ENCODE measurements at regions not wholly inside any gene's neighbourhood (a gene's known extent, or its start where the extent isn't known, plus 50 kb on each side); places are given as distances from the start of the nearest gene placed in this dataset.

DNA sequence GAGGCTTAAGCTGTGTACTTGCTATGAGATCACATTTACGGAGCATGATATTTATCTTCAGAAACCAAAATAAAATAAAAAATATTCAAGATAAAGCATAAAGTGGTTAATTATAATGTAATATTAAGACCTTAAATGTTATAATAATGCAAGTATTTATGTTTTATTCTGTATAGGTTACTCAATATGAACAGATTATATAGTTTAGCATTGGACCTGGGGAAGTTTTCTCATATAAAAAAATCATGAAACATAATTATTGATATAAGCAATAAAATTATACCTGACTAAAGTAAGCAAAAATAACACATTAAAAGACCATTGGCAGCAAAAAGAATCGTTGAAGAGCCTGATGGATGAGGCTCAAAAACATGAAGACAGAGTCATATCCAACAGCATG is 516.2 kb downstream of the SLC16A7 start:
- Histone ChIP-seq H3K9me3 (ENCODE audit: insufficient read depth, low read length) (no peaks in the 10 kb centered on the region), H3K4me2 (ENCODE audit: low read depth, low read length, poor library complexity, severe bottlenecking) (no peak overlapping the region)

GRCh38 chr12:60112763-60113162 is 516.9 kb downstream of the SLC16A7 start:
- no peaks in the 10 kb centered on the region for H4K20me1 ChIP-seq (ENCODE audit: low read depth, low read length)
- no peak overlapping the region for H3K9ac ChIP-seq (ENCODE audit: low read length)
- H2AFZ ChIP-seq (ENCODE audit: low read depth, low read length, severe bottlenecking), result no peak overlapping the region
- no peaks in the 10 kb centered on the region for H3K79me2 ChIP-seq (ENCODE audit: insufficient read depth, low read length)
- no peak overlapping the region for H3K4me2 ChIP-seq (ENCODE audit: low read depth, low read length, poor library complexity, severe bottlenecking)
- no peaks in the 10 kb centered on the region for H3K9me3 ChIP-seq (ENCODE audit: insufficient read depth, low read length)
- TF ChIP-seq, protein P1, sequence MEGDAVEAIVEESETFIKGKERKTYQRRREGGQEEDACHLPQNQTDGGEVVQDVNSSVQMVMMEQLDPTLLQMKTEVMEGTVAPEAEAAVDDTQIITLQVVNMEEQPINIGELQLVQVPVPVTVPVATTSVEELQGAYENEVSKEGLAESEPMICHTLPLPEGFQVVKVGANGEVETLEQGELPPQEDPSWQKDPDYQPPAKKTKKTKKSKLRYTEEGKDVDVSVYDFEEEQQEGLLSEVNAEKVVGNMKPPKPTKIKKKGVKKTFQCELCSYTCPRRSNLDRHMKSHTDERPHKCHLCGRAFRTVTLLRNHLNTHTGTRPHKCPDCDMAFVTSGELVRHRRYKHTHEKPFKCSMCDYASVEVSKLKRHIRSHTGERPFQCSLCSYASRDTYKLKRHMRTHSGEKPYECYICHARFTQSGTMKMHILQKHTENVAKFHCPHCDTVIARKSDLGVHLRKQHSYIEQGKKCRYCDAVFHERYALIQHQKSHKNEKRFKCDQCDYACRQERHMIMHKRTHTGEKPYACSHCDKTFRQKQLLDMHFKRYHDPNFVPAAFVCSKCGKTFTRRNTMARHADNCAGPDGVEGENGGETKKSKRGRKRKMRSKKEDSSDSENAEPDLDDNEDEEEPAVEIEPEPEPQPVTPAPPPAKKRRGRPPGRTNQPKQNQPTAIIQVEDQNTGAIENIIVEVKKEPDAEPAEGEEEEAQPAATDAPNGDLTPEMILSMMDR (IDR thresholded peaks at IDR 0.05; ENCODE audit: insufficient read depth, low read length, poor library complexity, severe bottlenecking), result no peak
- TF ChIP-seq EZH2phosphoT487 (conservative IDR thresholded peaks at IDR 0.05; ENCODE audit: low read length), result no peak
- no peaks in the 10 kb centered on the region for H3K9me2 ChIP-seq (replicated peaks; ENCODE audit: insufficient read depth, low read length)
- H3K4me3 ChIP-seq (ENCODE audit: insufficient read depth, low read length, poor library complexity, severe bottlenecking), result no peak overlapping the region
- H3F3A ChIP-seq (ENCODE audit: insufficient read depth), result no peaks in the 10 kb centered on the region
- H3K36me3 ChIP-seq (ENCODE audit: low read length), result no peaks in the 10 kb centered on the region
- no peak overlapping the region for H3K27ac ChIP-seq (ENCODE audit: low read depth, low read length)
- H3K27me3 ChIP-seq (ENCODE audit: low read length), result no peaks in the 10 kb centered on the region

More for the DNA sequence above, 516.2 kb downstream of the SLC16A7 start:
- no peaks in the 10 kb centered on the region for H3F3A ChIP-seq (ENCODE audit: insufficient read depth)
- no peaks in the 10 kb centered on the region for H3K36me3 ChIP-seq (ENCODE audit: low read length)
- no peak overlapping the region for H3K9ac ChIP-seq (ENCODE audit: low read length)
- no peak for TF ChIP-seq EZH2phosphoT487 (conservative IDR thresholded peaks at IDR 0.05; ENCODE audit: low read length)
- TF ChIP-seq, protein P1 (IDR thresholded peaks at IDR 0.05; ENCODE audit: insufficient read depth, low read length, poor library complexity, severe bottlenecking), result no peak
- no peaks in the 10 kb centered on the region for H3K9me2 ChIP-seq (replicated peaks; ENCODE audit: insufficient read depth, low read length)
- H3K27me3 ChIP-seq (ENCODE audit: low read length), result no peaks in the 10 kb centered on the region
- no peaks in the 10 kb centered on the region for H3K79me2 ChIP-seq (ENCODE audit: insufficient read depth, low read length)
- no peak overlapping the region for H2AFZ ChIP-seq (ENCODE audit: low read depth, low read length, severe bottlenecking)
- H4K20me1 ChIP-seq (ENCODE audit: low read depth, low read length), result no peaks in the 10 kb centered on the region
- no peak overlapping the region for H3K4me3 ChIP-seq (ENCODE audit: insufficient read depth, low read length, poor library complexity, severe bottlenecking)
- no peak overlapping the region for H3K27ac ChIP-seq (ENCODE audit: low read depth, low read length)

DNA sequence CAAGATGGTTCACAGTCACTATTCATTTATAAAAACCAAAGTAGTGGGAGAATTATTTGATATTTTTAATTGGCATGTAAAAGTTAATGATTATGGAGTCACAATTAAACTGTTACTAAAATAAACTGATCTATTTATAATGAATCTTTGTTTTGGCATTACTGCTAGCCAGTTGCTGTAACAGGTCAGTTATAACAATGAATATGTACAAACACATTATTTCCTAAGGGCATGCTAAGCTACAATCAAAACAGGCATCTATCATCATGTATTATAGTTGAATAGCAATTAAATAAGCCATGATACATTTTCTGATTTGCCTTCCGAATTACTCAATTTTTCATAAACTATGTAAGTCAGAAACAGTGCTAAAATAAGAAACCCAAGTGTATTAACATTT is 518.3 kb downstream of the SLC16A7 start:
- Histone ChIP-seq H3K9me2 (replicated peaks; ENCODE audit: insufficient read depth, low read length) (no peaks in the 10 kb centered on the region), H3K27ac (ENCODE audit: low read depth, low read length) (no peak overlapping the region), H3K4me3 (ENCODE audit: insufficient read depth, low read length, poor library complexity, severe bottlenecking) (no peak overlapping the region), H3K9me3 (ENCODE audit: insufficient read depth, low read length) (no peaks in the 10 kb centered on the region), H3K36me3 (ENCODE audit: low read length) (no peaks in the 10 kb centered on the region), H3K9ac (ENCODE audit: low read length) (no peak overlapping the region), H3K27me3 (ENCODE audit: low read length) (no peaks in the 10 kb centered on the region), H3K79me2 (ENCODE audit: insufficient read depth, low read length) (no peaks in the 10 kb centered on the region), H3K4me2 (ENCODE audit: low read depth, low read length, poor library complexity, severe bottlenecking) (no peak overlapping the region), H2AFZ (ENCODE audit: low read depth, low read length, severe bottlenecking) (no peak overlapping the region), H3F3A (ENCODE audit: insufficient read depth) (no peaks in the 10 kb centered on the region), H4K20me1 (ENCODE audit: low read depth, low read length) (no peaks in the 10 kb centered on the region)
- no peak for TF ChIP-seq EZH2phosphoT487 (conservative IDR thresholded peaks at IDR 0.05; ENCODE audit: low read length)
- TF ChIP-seq, protein P1 (IDR thresholded peaks at IDR 0.05; ENCODE audit: insufficient read depth, low read length, poor library complexity, severe bottlenecking), result no peak
